HG02678 (cell line): ENCODE measurements at regions not wholly inside any gene's neighbourhood (a gene's known extent, or its start where the extent isn't known, plus 50 kb on each side); places are given as distances from the start of the nearest gene placed in this dataset.

Experiments
- ATAC-seq: cut with Tn5 transposase; IDR thresholded peaks from one replicate; pipeline ENCODE4 v1.9.1; 2021; ENCODE audit warnings: mild to moderate bottlenecking, moderate library complexity; ENCODE audit not compliant: unreplicated experiment

GRCh38 chr4:14853176-14853943 lies 148.9 kb upstream of the CPEB2 start:
- ATAC-seq = no peak

GRCh38 chr4:14855719-14856061 lies 146.6 kb upstream of the CPEB2 start:
- no peak for ATAC-seq

GRCh38 chr4:14856062-14856933 lies 146.0 kb upstream of the CPEB2 start:
- ATAC-seq = peak; percentile 97

- ATAC-seq = no peak
Measured at GRCh38 chr4:14856934-14857235, 145.4 kb upstream of the CPEB2 start.

GRCh38 chr4:14857475-14857874 lies 144.8 kb upstream of the CPEB2 start:
- ATAC-seq = no peak

GRCh38 chr4:14857981-14858380 lies 144.3 kb upstream of the CPEB2 start:
- ATAC-seq = no peak

GRCh38 chr4:14862891-14863290 lies 139.4 kb upstream of the CPEB2 start:
- no peak for ATAC-seq

- no peak for ATAC-seq
Measured at GRCh38 chr4:14863418-14864364, 138.6 kb upstream of the CPEB2 start.

- no peak for ATAC-seq
Measured at GRCh38 chr4:14864365-14865030, 137.8 kb upstream of the CPEB2 start.

- ATAC-seq = no peak
Measured at GRCh38 chr4:14865031-14865366, 137.3 kb upstream of the CPEB2 start.

GRCh38 chr4:14865804-14866203 lies 136.5 kb upstream of the CPEB2 start:
- no peak for ATAC-seq

GRCh38 chr4:14867847-14868246 lies 134.4 kb upstream of the CPEB2 start:
- ATAC-seq = no peak

- no peak for ATAC-seq
Measured at GRCh38 chr4:14868426-14869395, 133.6 kb upstream of the CPEB2 start.

- no peak for ATAC-seq
Measured at GRCh38 chr4:14871676-14872430, 130.4 kb upstream of the CPEB2 start.

GRCh38 chr4:14874990-14875389 lies 127.3 kb upstream of the CPEB2 start:
- ATAC-seq = peak; percentile 69

GRCh38 chr4:14877246-14878225 lies 124.7 kb upstream of the CPEB2 start:
- ATAC-seq = peak; percentile 38

- no peak for ATAC-seq
Measured at GRCh38 chr4:14878681-14879080, 123.6 kb upstream of the CPEB2 start.

GRCh38 chr4:14879683-14880082 lies 122.6 kb upstream of the CPEB2 start:
- ATAC-seq = no peak
